H1 (cell line): ENCODE measurements at regions not wholly inside any gene's neighbourhood (a gene's known extent, or its start where the extent isn't known, plus 50 kb on each side); places are given as distances from the start of the nearest gene placed in this dataset.

Experiments
- CTCF ChIA-PET: fragments of 300-600 bp; sonication (Branson Sonifier 250); formaldehyde crosslinking; loops from one replicate; lab custom pipeline; 2021; ENCODE audit not compliant: partially characterized antibody; lab: Charles Lee
- POLR2A ChIA-PET: fragments of 300-600 bp; sonication (Branson Sonifier 250); formaldehyde crosslinking; loops from one replicate; lab custom pipeline; 2021; ENCODE audit warnings: inconsistent platforms; ENCODE audit not compliant: partially characterized antibody; lab: Charles Lee
- DNase-seq, 2 experiments: peaks; one replicate each; pipeline versions ENCODE4 v3.0.0 to v3.0.0-alpha.2; 2010 to 2022; ENCODE audit warnings: low spot score in 2 of 2, low read depth in 1 of 2, mixed read lengths in 1 of 2
- FAIRE-seq: peaks from 2 replicates; lab custom pipeline; 2011; peaks lifted over from hg19 to GRCh38; lab: Jason Lieb, UNC
- H2AFZ ChIP-seq: 2 replicates; pipeline ENCODE4 v1.8.1; 2012; ENCODE audit warnings: low read length, inconsistent platforms
- H2AK5ac ChIP-seq: 2 replicates; pipeline ENCODE4 v1.6.1; 2013; ENCODE audit warnings: low read depth, low read length
- H2BK120ac ChIP-seq: replicated peaks from 2 replicates; pipeline ENCODE3; 2013; ENCODE audit warnings: low read depth, low read length, inconsistent platforms
- H2BK12ac ChIP-seq: 2 replicates; pipeline ENCODE4 v1.6.1; 2013; ENCODE audit warnings: low read depth, low read length
- H2BK15ac ChIP-seq: 2 replicates; pipeline ENCODE4 v1.6.1; 2013; ENCODE audit warnings: low read length
- H2BK20ac ChIP-seq: 2 replicates; pipeline ENCODE4 v1.6.1; 2013; ENCODE audit warnings: low read length
- H2BK5ac ChIP-seq: 2 replicates; pipeline ENCODE4 v1.6.1; 2013; ENCODE audit warnings: low read depth, low read length
- H3K14ac ChIP-seq: 2 replicates; pipeline ENCODE4 v1.6.1; 2013; ENCODE audit warnings: inconsistent platforms; ENCODE audit not compliant: insufficient read length
- H3K18ac ChIP-seq: 2 replicates; pipeline ENCODE4 v1.6.1; 2013; ENCODE audit warnings: low read length; ENCODE audit errors: extremely low read depth
- H3K23ac ChIP-seq: 2 replicates; pipeline ENCODE4 v1.6.1; 2013; ENCODE audit warnings: inconsistent platforms; ENCODE audit not compliant: insufficient read length
- H3K23me2 ChIP-seq: 2 replicates; pipeline ENCODE4 v1.6.1; 2013; ENCODE audit warnings: low read depth, low read length
- H3K27ac ChIP-seq: 2 replicates; pipeline ENCODE4 v1.6.1; 2011; ENCODE audit warnings: low read depth, low read length, inconsistent platforms
- H3K27me3 ChIP-seq, 4 experiments: replicated peaks in 1 of 4; 1 replicate in 1 of 4; 2 replicates in 3 of 4; pipeline versions ENCODE4 v1.6.1 to v1.8.1; 2011 to 2013; ENCODE audit warnings: low read length in 3 of 4, mild to moderate bottlenecking in 3 of 4, inconsistent platforms in 2 of 4, mixed read lengths in 2 of 4, moderate library complexity in 1 of 4; ENCODE audit not compliant: control insufficient read depth in 3 of 4, insufficient read depth in 3 of 4; ENCODE audit errors: extremely low read depth in 1 of 4
- H3K36me3 ChIP-seq, 4 experiments: 2 replicates each; pipeline versions ENCODE4 v1.6.1 to v1.8.1; 2011 to 2013; ENCODE audit warnings: mild to moderate bottlenecking in 4 of 4, low read length in 3 of 4, moderate library complexity in 2 of 4, control low read depth in 1 of 4, inconsistent platforms in 1 of 4; ENCODE audit not compliant: insufficient read depth in 4 of 4, control insufficient read depth in 2 of 4
- H3K4ac ChIP-seq: replicated peaks from 2 replicates; pipeline ENCODE3; 2013; ENCODE audit warnings: low read length, low read depth, mixed read lengths, inconsistent platforms; ENCODE audit not compliant: insufficient read length
- H3K4me1 ChIP-seq, 4 experiments: replicated peaks in 1 of 4; 1 replicate in 1 of 4; 2 replicates in 3 of 4; pipeline versions ENCODE4 v1.6.1 to v1.8.1; 2011 to 2013; ENCODE audit warnings: low read length in 3 of 4, inconsistent platforms in 2 of 4, mixed read lengths in 1 of 4; ENCODE audit not compliant: insufficient read depth in 4 of 4, control insufficient read depth in 3 of 4
- H3K4me2 ChIP-seq, 2 experiments: 2 replicates each; pipeline versions ENCODE4 v1.6.1 to v1.8.1; 2011 to 2013; ENCODE audit warnings: low read depth in 2 of 2, low read length in 2 of 2, control low read depth in 1 of 2, inconsistent platforms in 1 of 2, mild to moderate bottlenecking in 1 of 2; ENCODE audit not compliant: insufficient read depth in 1 of 2
- H3K4me3 ChIP-seq, 4 experiments: fragments of 200-600, 300-600 bp in 1 of 4; sonication (generic), shearing (Covaris generic), sonication (Bioruptor Twin) in 1 of 4; 2 replicates each; pipeline versions ENCODE4 v1.5.1 to v1.8.1; 2011 to 2016; ENCODE audit warnings: low read length in 4 of 4, low read depth in 3 of 4, control low read depth in 2 of 4, inconsistent platforms in 2 of 4, mild to moderate bottlenecking in 2 of 4, mixed read lengths in 1 of 4, moderate library complexity in 1 of 4; ENCODE audit not compliant: insufficient read depth in 2 of 4; ENCODE audit errors: extremely low read depth in 1 of 4
- H3K56ac ChIP-seq: replicated peaks from 2 replicates; pipeline ENCODE3; 2013; ENCODE audit warnings: low read depth, mild to moderate bottlenecking, mixed read lengths, low read length, inconsistent platforms; ENCODE audit not compliant: insufficient read length
- H3K79me1 ChIP-seq: 2 replicates; pipeline ENCODE4 v1.6.1; 2013; ENCODE audit warnings: low read depth, low read length, control low read depth
- H3K79me2 ChIP-seq, 2 experiments: 2 replicates each; pipeline versions ENCODE4 v1.6.1 to v1.8.1; 2012 to 2013; ENCODE audit warnings: low read length in 2 of 2, mild to moderate bottlenecking in 2 of 2, inconsistent platforms in 1 of 2; ENCODE audit not compliant: insufficient read depth in 2 of 2, control insufficient read depth in 1 of 2
- H3K9ac ChIP-seq, 4 experiments: replicated peaks in 1 of 4; 1 replicate in 1 of 4; 2 replicates in 3 of 4; pipeline versions ENCODE4 v1.6.1 to v1.8.1; 2011 to 2013; ENCODE audit warnings: low read depth in 3 of 4, low read length in 3 of 4, control low read depth in 2 of 4, mild to moderate bottlenecking in 2 of 4, moderate library complexity in 2 of 4, inconsistent platforms in 1 of 4; ENCODE audit errors: extremely low read depth in 1 of 4
- H3K9me3 ChIP-seq, 2 experiments: 2 replicates each; pipeline versions ENCODE4 v1.6.1 to v1.8.1; 2012 to 2013; ENCODE audit warnings: mild to moderate bottlenecking in 2 of 2, moderate library complexity in 2 of 2, control low read depth in 1 of 2, inconsistent platforms in 1 of 2, low read depth in 1 of 2, low read length in 1 of 2, mixed read lengths in 1 of 2; ENCODE audit not compliant: insufficient read depth in 2 of 2
- H4K20me1 ChIP-seq, 2 experiments: replicated peaks in 1 of 2; 2 replicates each; pipeline versions ENCODE3 to v1.8.1; 2011 to 2013; ENCODE audit warnings: inconsistent platforms in 2 of 2, low read length in 2 of 2, mild to moderate bottlenecking in 1 of 2; ENCODE audit not compliant: insufficient read depth in 2 of 2, control insufficient read depth in 1 of 2
- H4K5ac ChIP-seq: 2 replicates; pipeline ENCODE4 v1.6.1; 2013; ENCODE audit warnings: low read length, low read depth, mixed read lengths, inconsistent platforms; ENCODE audit not compliant: insufficient read length
- H4K8ac ChIP-seq: 2 replicates; pipeline ENCODE4 v1.8.0; 2013; ENCODE audit warnings: mild to moderate bottlenecking, moderate library complexity, low read length, inconsistent platforms; ENCODE audit not compliant: insufficient read depth; ENCODE audit errors: extremely low read depth
- H4K91ac ChIP-seq: replicated peaks from 2 replicates; pipeline ENCODE3; 2013; ENCODE audit warnings: low read length, mixed read lengths, inconsistent platforms; ENCODE audit not compliant: insufficient read length
- KDM4A ChIP-seq: IDR thresholded peaks from one replicate; pipeline ENCODE4 v1.7.1; 2012; ENCODE audit warnings: low read depth, mild to moderate bottlenecking, moderate library complexity, low read length, inconsistent platforms; ENCODE audit not compliant: severe bottlenecking
- NANOG ChIP-seq: IDR thresholded peaks from 2 replicates; pipeline ENCODE4 v1.6.1; 2011; ENCODE audit warnings: low read length, low read depth, mild to moderate bottlenecking, inconsistent platforms; ENCODE audit not compliant: insufficient read depth, poor library complexity, severe bottlenecking
- PHF8 ChIP-seq: fragments of 200-600 bp; sonication (generic); conservative IDR thresholded peaks from 2 replicates; pipeline ENCODE4 v1.7.1; 2012; ENCODE audit warnings: low read depth, mild to moderate bottlenecking, inconsistent platforms, low read length, moderate library complexity
- POLR2AphosphoS5 ChIP-seq: IDR thresholded peaks from 2 replicates; pipeline ENCODE4 v1.6.1; 2011; ENCODE audit warnings: low read depth, low read length
- SIRT6 ChIP-seq: IDR thresholded peaks from one replicate; pipeline ENCODE4 v1.7.1; 2012; ENCODE audit warnings: low read length, inconsistent platforms
- SUZ12 ChIP-seq: fragments of 200-600 bp; sonication (generic); IDR thresholded peaks from 2 replicates; pipeline ENCODE4 v1.6.1; 2012; ENCODE audit warnings: mild to moderate bottlenecking, inconsistent platforms, low read length, moderate library complexity, mixed read lengths
- TAF7 ChIP-seq: optimal IDR thresholded peaks from 2 replicates; pipeline ENCODE3; 2011; ENCODE audit warnings: low read depth, mild to moderate bottlenecking, inconsistent platforms, low read length, moderate library complexity, borderline replicate concordance
- TBP ChIP-seq: IDR thresholded peaks from 2 replicates; pipeline ENCODE4 v1.6.1; 2011; ENCODE audit warnings: low read depth, low read length, improper control_type of control experiment
- USF2 ChIP-seq: IDR thresholded peaks from 2 replicates; pipeline ENCODE4 v1.6.1; 2011; ENCODE audit warnings: low read length, improper control_type of control experiment
- YY1 ChIP-seq: IDR thresholded peaks from 2 replicates; pipeline ENCODE4 v1.6.1; 2011; ENCODE audit warnings: low read depth, mild to moderate bottlenecking, low read length
- WGBS, 2 experiments: shearing (Covaris generic) in 1 of 2; methylation state at CpG; one replicate each; pipeline versions ENCODE4 v1.1.6 to v1.1.7; 2013 to 2015; ENCODE audit warnings: low lambda C conversion rate in 2 of 2, mixed read lengths in 2 of 2, inconsistent platforms in 1 of 2, low coverage in 1 of 2, missing lambda C conversion rate in 1 of 2; ENCODE audit not compliant: insufficient replicate concordance in 2 of 2, insufficient coverage in 1 of 2, insufficient read length in 1 of 2; ENCODE audit errors: extremely low coverage in 1 of 2, missing lambda C conversion rate in 1 of 2; 5-methylcytosine and 5-hydroxymethylcytosine counted together

- Histone ChIP-seq H3K4me3 (no peak overlapping the region), H3K4me2 (no peak overlapping the region), H3K56ac (no peak overlapping the region), H3K14ac (no peak overlapping the region), H4K8ac (no peak overlapping the region), H2BK12ac (no peak overlapping the region), H3K27ac (no peak overlapping the region), H3K9me3 (no peaks in the 10 kb centered on the region), H2AFZ (no peak overlapping the region), H2AK5ac (no peak overlapping the region), H3K27me3 (no peaks in the 10 kb centered on the region), H3K79me2 (no peaks in the 10 kb centered on the region), H3K23me2 (no peaks in the 10 kb centered on the region), H2BK5ac (no peak overlapping the region), H2BK120ac (no peak overlapping the region), H3K4ac (no peak overlapping the region), H3K9ac (no peak overlapping the region), H4K5ac (no peak overlapping the region), H3K23ac (no peak overlapping the region), H2BK15ac (no peak overlapping the region), H3K4me1 (no peaks in the 10 kb centered on the region), H3K79me1 (no peaks in the 10 kb centered on the region), H4K20me1 (peaks cover 0 to 1% of the 10 kb centered on the region in 2 experiments), H3K36me3 (no peaks in the 10 kb centered on the region), H2BK20ac (no peak overlapping the region), H4K91ac (no peak overlapping the region), H3K18ac (no peak overlapping the region)
- TF ChIP-seq KDM4A (no peak), PHF8 (no peak), USF2 (no peak), POLR2AphosphoS5 (no peak), TBP (no peak), SUZ12 (no peak), TAF7 (no peak), NANOG (no peak), SIRT6 (no peak), YY1 (no peak)
- DNase-seq (no peak), FAIRE-seq (no peak)
- WGBS, 2 experiments, result 90% methylated on average over 2 of the region's 2 CpGs; no CpG with 5 or more reads in 1 of the 2 experiments
- ChIA-PET CTCF (interaction anchor here (0.6 to 1.2 kb wide), 5 partner anchors 10 to 246 kb away, joined by 3 to 4 read pairs (median 3); no protein-coding TSS in a partner anchor), POLR2A (no interaction called here)
Observed at GRCh38 chr10:84820596-84820995, 492.2 kb downstream of the CCSER2 start.
